ENCODE measurements at regions not wholly inside any gene's neighbourhood (a gene's known extent, or its start where the extent isn't known, plus 50 kb on each side); places are given as distances from the start of the nearest gene placed in this dataset.

- no peaks in the 10 kb centered on the region for H3K27me3 ChIP-seq
- ATAC-seq (peak; percentile 36), DNase-seq (peak; percentile 56 to 76 (median 68))
- H3K36me3 ChIP-seq (replicated peaks in 1 of 2; ENCODE audit: insufficient read depth in 1 of 2, low read depth in 2 of 2): no peaks in the 10 kb centered on the region
- H3K27ac ChIP-seq: peak overlapping the region; percentile 83 to 94 (median 87)
- H3K4me3 ChIP-seq: no peak overlapping the region
- intact Hi-C loops (cut with DNase I): no loop called here
- TF ChIP-seq CTCF (IDR thresholded peaks at IDR 0.05): peak; percentile 60 to 80 (median 70)
- no peak for TF ChIP-seq POLR2A (IDR thresholded peaks at IDR 0.05)
- peaks cover 55% of the 10 kb centered on the region for H3K4me1 ChIP-seq
- WGBS, 2 donors: 15 to 35% methylated on average over 6 to 9 of the region's 9 CpGs
- H3K9me3 ChIP-seq: peaks cover 0 to 4% (median 0%) of the 10 kb centered on the region in 3 donors
Measured at GRCh38 chr2:43024515-43025011, 201.8 kb downstream of the ZFP36L2 start.

GRCh38 chr2:43023791-43024514 is 202.5 kb downstream of the ZFP36L2 start:
- TF ChIP-seq POLR2A (IDR thresholded peaks at IDR 0.05) (no peak), CTCF (IDR thresholded peaks at IDR 0.05) (no peak)
- no peaks in the 10 kb centered on the region for H3K36me3 ChIP-seq (replicated peaks in 1 of 2; ENCODE audit: insufficient read depth in 1 of 2, low read depth in 2 of 2)
- no peak overlapping the region for H3K4me3 ChIP-seq
- H3K27ac ChIP-seq: peak overlapping the region; percentile 83 to 94 (median 87)
- peaks cover 59% of the 10 kb centered on the region for H3K4me1 ChIP-seq
- intact Hi-C loops (cut with DNase I): no loop called here
- peaks cover 0 to 4% (median 0%) of the 10 kb centered on the region in 3 donors for H3K9me3 ChIP-seq
- WGBS, 2 donors: 69% methylated on average over 6 of the region's 6 CpGs
- no peaks in the 10 kb centered on the region for H3K27me3 ChIP-seq
- no peak for ATAC-seq
- no peak for DNase-seq

GRCh38 chr2:43022896-43023295 is 203.5 kb downstream of the ZFP36L2 start:
- H3K4me3 ChIP-seq: no peak overlapping the region
- H3K36me3 ChIP-seq (replicated peaks in 1 of 2; ENCODE audit: insufficient read depth in 1 of 2, low read depth in 2 of 2): no peaks in the 10 kb centered on the region
- H3K27ac ChIP-seq: peak overlapping the region in 2 of 4 donors; percentile 53 to 76
- no peak for ATAC-seq
- H3K27me3 ChIP-seq: no peaks in the 10 kb centered on the region
- no peak for DNase-seq
- intact Hi-C loops (cut with DNase I): no loop called here
- H3K4me1 ChIP-seq: peaks cover 70% of the 10 kb centered on the region
- peaks cover 0 to 4% (median 0%) of the 10 kb centered on the region in 3 donors for H3K9me3 ChIP-seq
- 88 to 93% methylated on average over 5 of the region's 5 CpGs for WGBS, 2 donors
- TF ChIP-seq POLR2A (IDR thresholded peaks at IDR 0.05): no peak
- no peak for TF ChIP-seq CTCF (IDR thresholded peaks at IDR 0.05)

GRCh38 chr2:43021791-43022509 is 204.5 kb downstream of the ZFP36L2 start:
- intact Hi-C loops (cut with DNase I): no loop called here
- Histone ChIP-seq H3K4me3 (no peak overlapping the region), H3K36me3 (replicated peaks in 1 of 2; ENCODE audit: insufficient read depth in 1 of 2, low read depth in 2 of 2) (no peaks in the 10 kb centered on the region), H3K9me3 (peaks cover 0 to 4% (median 0%) of the 10 kb centered on the region in 3 donors), H3K4me1 (peaks cover 73% of the 10 kb centered on the region), H3K27me3 (no peaks in the 10 kb centered on the region), H3K27ac (peak overlapping the region; percentile 23 to 76 (median 59))
- 66 to 67% methylated on average over 18 to 19 of the region's 19 CpGs for WGBS, 2 donors
- ATAC-seq: peak; percentile 72
- TF ChIP-seq CTCF (IDR thresholded peaks at IDR 0.05): peak; percentile 8 to 78 (median 65)
- peak in 1 of 3 donors; percentile 26 for TF ChIP-seq POLR2A (IDR thresholded peaks at IDR 0.05)
- DNase-seq: peak; percentile 62 to 77 (median 72)

Measured in body of pancreas (tissue), 4 donors.